ENCODE measurements at regions not wholly inside any gene's neighbourhood (a gene's known extent, or its start where the extent isn't known, plus 50 kb on each side); places are given as distances from the start of the nearest gene placed in this dataset.

- CTCF ChIA-PET = no interaction called here
- POLR2A ChIA-PET (ENCODE audit: low non-redundant PET) = no interaction called here
- no peaks in the 10 kb centered on the region for H3K9me3 ChIP-seq (ENCODE audit: low read depth, low read length, poor library complexity, severe bottlenecking)
- H3K27me3 ChIP-seq (replicated peaks; ENCODE audit: insufficient read depth, low read depth, low read length, poor library complexity) = no peaks in the 10 kb centered on the region
- TF ChIP-seq EZH2 (IDR thresholded peaks at IDR 0.05; ENCODE audit: borderline replicate concordance, low read depth, low read length, poor library complexity, severe bottlenecking) = no peak
- TF ChIP-seq CTCF (conservative IDR thresholded peaks at IDR 0.05; ENCODE audit: low read depth, low read length) = no peak
- no peaks in the 10 kb centered on the region for H3K36me3 ChIP-seq (ENCODE audit: insufficient read depth, low read length, poor library complexity, severe bottlenecking)
- BruUV-seq (replicated peaks) = no TSS peak
- intact Hi-C loops (cut with micrococcal nuclease; ENCODE audit: unreplicated experiment) = no loop called here
- H3K4me3 ChIP-seq (ENCODE audit: low read depth, low read length, poor library complexity, severe bottlenecking) = no peak overlapping the region
- no peak for DNase-seq (ENCODE audit: low spot score)
- no peaks in the 10 kb centered on the region for H3K4me1 ChIP-seq (ENCODE audit: insufficient read depth, low read length, poor library complexity, severe bottlenecking)
- H3K27ac ChIP-seq (ENCODE audit: low read depth, low read length, poor library complexity, severe bottlenecking) = no peak overlapping the region
These were observed 63.6 kb upstream of the ARHGAP24 start for GRCh38 chr4:85411386-85411785.

- H3K9me3 ChIP-seq (ENCODE audit: low read depth, low read length, poor library complexity, severe bottlenecking) = no peaks in the 10 kb centered on the region
- H3K4me1 ChIP-seq (ENCODE audit: insufficient read depth, low read length, poor library complexity, severe bottlenecking) = no peaks in the 10 kb centered on the region
- ChIA-PET CTCF (no interaction called here), POLR2A (ENCODE audit: low non-redundant PET) (no interaction called here)
- H3K27ac ChIP-seq (ENCODE audit: low read depth, low read length, poor library complexity, severe bottlenecking) = no peak overlapping the region
- H3K36me3 ChIP-seq (ENCODE audit: insufficient read depth, low read length, poor library complexity, severe bottlenecking) = no peaks in the 10 kb centered on the region
- no peak for DNase-seq (ENCODE audit: low spot score)
- H3K4me3 ChIP-seq (ENCODE audit: low read depth, low read length, poor library complexity, severe bottlenecking) = no peak overlapping the region
- intact Hi-C loops (cut with micrococcal nuclease; ENCODE audit: unreplicated experiment) = loop anchor here (5.0 kb wide), 1 partner anchor 332 kb away; no protein-coding TSS in a partner anchor
- no TSS peak for BruUV-seq (replicated peaks)
- TF ChIP-seq EZH2 (IDR thresholded peaks at IDR 0.05; ENCODE audit: borderline replicate concordance, low read depth, low read length, poor library complexity, severe bottlenecking) = no peak
- no peak for TF ChIP-seq CTCF (conservative IDR thresholded peaks at IDR 0.05; ENCODE audit: low read depth, low read length)
- H3K27me3 ChIP-seq (replicated peaks; ENCODE audit: insufficient read depth, low read depth, low read length, poor library complexity) = no peaks in the 10 kb centered on the region
These were observed 60.0 kb upstream of the ARHGAP24 start for GRCh38 chr4:85414972-85415371.

GRCh38 chr4:85416094-85416493 is 58.9 kb upstream of the ARHGAP24 start:
- POLR2A ChIA-PET (ENCODE audit: low non-redundant PET) = no interaction called here
- BruUV-seq (replicated peaks) = no TSS peak
- CTCF ChIA-PET = no interaction called here

More at GRCh38 chr4:85416094-85416493, 58.9 kb upstream of the ARHGAP24 start:
- Histone ChIP-seq H3K4me1 (ENCODE audit: insufficient read depth, low read length, poor library complexity, severe bottlenecking) (no peaks in the 10 kb centered on the region), H3K27ac (ENCODE audit: low read depth, low read length, poor library complexity, severe bottlenecking) (no peak overlapping the region), H3K27me3 (replicated peaks; ENCODE audit: insufficient read depth, low read depth, low read length, poor library complexity) (no peaks in the 10 kb centered on the region), H3K36me3 (ENCODE audit: insufficient read depth, low read length, poor library complexity, severe bottlenecking) (no peaks in the 10 kb centered on the region), H3K4me3 (ENCODE audit: low read depth, low read length, poor library complexity, severe bottlenecking) (no peak overlapping the region), H3K9me3 (ENCODE audit: low read depth, low read length, poor library complexity, severe bottlenecking) (no peaks in the 10 kb centered on the region)
- DNase-seq (ENCODE audit: low spot score) = no peak
- intact Hi-C loops (cut with micrococcal nuclease; ENCODE audit: unreplicated experiment) = loop anchor here (5.0 kb wide), 1 partner anchor 331 kb away; no protein-coding TSS in a partner anchor
- TF ChIP-seq CTCF (conservative IDR thresholded peaks at IDR 0.05; ENCODE audit: low read depth, low read length) (no peak), EZH2 (IDR thresholded peaks at IDR 0.05; ENCODE audit: borderline replicate concordance, low read depth, low read length, poor library complexity, severe bottlenecking) (no peak)
